Osteocyte (in vitro differentiated cells): ENCODE measurements at regions not wholly inside any gene's neighbourhood (a gene's known extent, or its start where the extent isn't known, plus 50 kb on each side); places are given as distances from the start of the nearest gene placed in this dataset.
"Not testable (repeated sequence)": the region's sequence is repeated elsewhere in the genome, so short reads cannot be mapped to it uniquely, and the experiment has no call there.

Experiments used
- DNase-seq: peaks from one replicate; pipeline ENCODE4 v3.0.0; 2021; ENCODE audit warnings: mixed read lengths; ENCODE audit not compliant: unreplicated experiment; ENCODE audit errors: extremely low spot score
- H3K27ac Mint-ChIP-seq: one replicate; pipeline ENCODE4 v1.8.0; 2021; ENCODE audit warnings: mild to moderate bottlenecking, mixed read lengths; ENCODE audit not compliant: unreplicated experiment
- H3K27me3 Mint-ChIP-seq: one replicate; pipeline ENCODE4 v1.8.0; 2021; ENCODE audit warnings: mixed read lengths; ENCODE audit not compliant: unreplicated experiment
- H3K36me3 Mint-ChIP-seq: one replicate; pipeline ENCODE4 v1.8.0; 2021; ENCODE audit warnings: mixed read lengths; ENCODE audit not compliant: unreplicated experiment
- H3K4me1 Mint-ChIP-seq: one replicate; pipeline ENCODE4 v1.8.0; 2021; ENCODE audit warnings: mixed read lengths; ENCODE audit not compliant: unreplicated experiment
- H3K4me3 Mint-ChIP-seq: one replicate; pipeline ENCODE4 v1.8.0; 2021; ENCODE audit warnings: mild to moderate bottlenecking, moderate library complexity, mixed read lengths; ENCODE audit not compliant: unreplicated experiment
- H3K9me3 Mint-ChIP-seq: one replicate; pipeline ENCODE4 v1.8.0; 2021; ENCODE audit warnings: mixed read lengths; ENCODE audit not compliant: unreplicated experiment
- TF ChIP-seq, protein P1 (sequence below): fragments of 200-600 bp; sonication (generic); IDR thresholded peaks from 2 replicates; pipeline ENCODE4 v1.5.0; 2021; ENCODE audit warnings: antibody characterized with exemption, mild to moderate bottlenecking, moderate library complexity

DNA sequence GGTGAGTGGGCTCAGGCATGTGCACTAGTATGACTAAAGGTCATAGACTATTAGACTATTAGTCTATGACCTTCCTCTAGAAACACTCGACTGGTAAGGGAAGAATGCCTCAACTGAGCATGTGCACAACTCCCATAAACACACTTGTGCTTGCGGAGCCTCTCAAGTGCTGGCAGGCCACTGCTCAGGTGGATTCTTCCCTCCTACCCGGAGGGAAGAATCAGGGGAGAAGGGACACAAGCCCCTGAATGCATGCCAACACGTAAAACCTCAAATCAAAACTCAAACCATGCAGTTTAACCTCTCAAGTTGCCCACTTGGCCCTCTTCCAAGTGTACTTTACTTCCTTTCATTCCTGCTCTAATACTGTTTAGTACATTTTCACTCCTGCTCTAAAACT, 287.6 kb upstream of the SGCG start:
- TF ChIP-seq, protein P1, sequence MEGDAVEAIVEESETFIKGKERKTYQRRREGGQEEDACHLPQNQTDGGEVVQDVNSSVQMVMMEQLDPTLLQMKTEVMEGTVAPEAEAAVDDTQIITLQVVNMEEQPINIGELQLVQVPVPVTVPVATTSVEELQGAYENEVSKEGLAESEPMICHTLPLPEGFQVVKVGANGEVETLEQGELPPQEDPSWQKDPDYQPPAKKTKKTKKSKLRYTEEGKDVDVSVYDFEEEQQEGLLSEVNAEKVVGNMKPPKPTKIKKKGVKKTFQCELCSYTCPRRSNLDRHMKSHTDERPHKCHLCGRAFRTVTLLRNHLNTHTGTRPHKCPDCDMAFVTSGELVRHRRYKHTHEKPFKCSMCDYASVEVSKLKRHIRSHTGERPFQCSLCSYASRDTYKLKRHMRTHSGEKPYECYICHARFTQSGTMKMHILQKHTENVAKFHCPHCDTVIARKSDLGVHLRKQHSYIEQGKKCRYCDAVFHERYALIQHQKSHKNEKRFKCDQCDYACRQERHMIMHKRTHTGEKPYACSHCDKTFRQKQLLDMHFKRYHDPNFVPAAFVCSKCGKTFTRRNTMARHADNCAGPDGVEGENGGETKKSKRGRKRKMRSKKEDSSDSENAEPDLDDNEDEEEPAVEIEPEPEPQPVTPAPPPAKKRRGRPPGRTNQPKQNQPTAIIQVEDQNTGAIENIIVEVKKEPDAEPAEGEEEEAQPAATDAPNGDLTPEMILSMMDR = no peak
- H3K4me1 Mint-ChIP-seq = peaks cover 3% of the 10 kb centered on the region
- H3K9me3 Mint-ChIP-seq = peaks cover 5% of the 10 kb centered on the region
- DNase-seq = no peak
- peaks cover 2% of the 10 kb centered on the region for H3K27me3 Mint-ChIP-seq
- H3K4me3 Mint-ChIP-seq = no peak overlapping the region
- H3K36me3 Mint-ChIP-seq = no peaks in the 10 kb centered on the region
- no peak overlapping the region for H3K27ac Mint-ChIP-seq

DNA sequence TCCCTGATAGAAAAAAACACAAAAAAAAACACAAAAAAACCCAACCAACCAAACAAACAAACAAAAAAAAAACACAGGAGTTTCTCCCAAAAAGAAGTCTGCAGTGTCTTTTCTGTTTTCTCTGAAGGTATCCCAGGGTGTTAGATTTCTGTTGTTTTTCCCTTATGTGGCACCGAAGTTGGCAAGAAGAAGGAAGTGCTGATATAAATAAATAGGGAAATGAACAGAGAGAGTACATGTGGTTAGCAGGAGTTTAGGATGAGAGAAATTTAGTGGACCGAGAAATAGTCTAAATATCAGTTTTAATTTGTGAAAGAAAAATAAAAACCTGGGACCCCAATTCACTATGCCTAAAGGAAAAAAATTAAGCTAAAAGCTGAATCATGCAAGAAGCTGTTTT, 287.0 kb upstream of the SGCG start:
- H3K4me1 Mint-ChIP-seq = peaks cover 3% of the 10 kb centered on the region
- H3K4me3 Mint-ChIP-seq = no peak overlapping the region
- H3K9me3 Mint-ChIP-seq = peaks cover 2% of the 10 kb centered on the region
- peaks cover 2% of the 10 kb centered on the region for H3K27me3 Mint-ChIP-seq
- H3K27ac Mint-ChIP-seq = no peak overlapping the region
- TF ChIP-seq, protein P1 = no peak
- no peaks in the 10 kb centered on the region for H3K36me3 Mint-ChIP-seq
- DNase-seq = no peak

DNA sequence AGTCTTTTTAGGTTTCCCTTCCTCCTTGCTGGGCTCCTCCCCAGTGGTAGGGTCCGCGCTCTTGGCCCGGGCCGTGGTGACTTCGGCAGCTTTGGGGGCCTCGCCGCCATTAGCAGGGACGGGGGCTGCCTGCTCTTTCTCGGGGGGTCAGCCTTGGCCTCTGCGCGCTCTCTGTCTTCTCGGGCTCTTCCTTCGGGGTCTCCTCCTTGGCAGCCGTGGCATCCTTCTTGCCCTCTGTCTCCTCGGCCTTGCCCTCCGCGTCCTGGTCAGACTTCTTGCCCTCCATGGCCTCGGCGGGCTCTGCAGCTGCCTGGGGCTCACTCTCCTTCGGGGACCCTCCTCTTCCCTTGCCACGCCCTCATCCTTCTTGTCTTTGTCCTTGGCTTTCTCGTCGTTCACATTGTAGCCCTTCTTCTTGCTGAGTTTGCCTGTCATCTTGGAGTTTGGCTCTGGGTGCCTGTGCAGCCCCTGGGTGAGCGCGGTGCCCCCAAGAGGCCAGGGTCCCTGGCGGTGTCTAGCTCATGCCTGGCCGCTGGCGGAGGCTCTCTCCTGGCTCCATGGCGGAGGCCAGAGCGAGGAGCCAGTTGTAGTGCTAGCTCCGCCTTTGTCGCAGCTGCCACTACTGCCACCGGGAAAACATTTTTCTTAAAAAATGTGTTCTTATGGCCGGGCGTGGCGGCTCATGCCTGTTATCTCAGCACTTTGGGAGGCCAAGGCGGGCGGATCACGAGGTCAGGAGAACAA, 283.0 kb upstream of the SGCG start:
- no peaks in the 10 kb centered on the region for H3K27me3 Mint-ChIP-seq
- no peak overlapping the region for H3K4me3 Mint-ChIP-seq
- H3K4me1 Mint-ChIP-seq = peaks cover 3% of the 10 kb centered on the region
- H3K27ac Mint-ChIP-seq = no peak overlapping the region
- no peaks in the 10 kb centered on the region for H3K36me3 Mint-ChIP-seq
- TF ChIP-seq, protein P1 = no peak
- DNase-seq = no peak
- H3K9me3 Mint-ChIP-seq = peaks cover 8% of the 10 kb centered on the region

DNA sequence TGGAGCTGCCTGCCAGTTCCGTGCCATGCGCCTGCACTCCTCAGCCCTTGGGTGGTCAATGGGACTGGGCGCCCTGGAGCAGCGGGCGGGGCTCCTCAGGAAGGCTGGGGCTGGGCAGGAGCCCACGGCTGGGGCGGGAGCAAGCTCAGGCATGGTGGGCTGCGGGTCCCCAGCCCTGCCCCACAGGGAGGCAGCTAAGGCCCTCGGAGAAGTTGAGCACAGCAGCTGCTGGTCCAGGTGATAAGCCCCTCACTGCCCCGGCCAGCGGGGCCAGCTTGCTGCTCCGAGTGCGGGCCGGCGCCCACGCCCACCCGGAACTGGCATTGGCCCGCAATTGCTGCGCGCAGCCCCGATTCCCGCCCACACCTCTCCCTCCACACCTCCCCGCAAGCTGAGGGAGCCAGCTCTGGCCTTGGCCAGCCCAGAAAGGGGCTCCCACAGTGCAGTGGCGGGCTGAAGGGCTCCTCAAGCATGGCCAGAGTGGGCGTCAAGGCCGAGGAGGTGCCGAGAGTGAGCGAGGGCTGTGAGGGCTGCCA, 280.3 kb upstream of the SGCG start:
- H3K4me3 Mint-ChIP-seq, H3K36me3 Mint-ChIP-seq, H3K27me3 Mint-ChIP-seq, H3K9me3 Mint-ChIP-seq, H3K27ac Mint-ChIP-seq, H3K4me1 Mint-ChIP-seq, DNase-seq: not testable (repeated sequence)

DNA sequence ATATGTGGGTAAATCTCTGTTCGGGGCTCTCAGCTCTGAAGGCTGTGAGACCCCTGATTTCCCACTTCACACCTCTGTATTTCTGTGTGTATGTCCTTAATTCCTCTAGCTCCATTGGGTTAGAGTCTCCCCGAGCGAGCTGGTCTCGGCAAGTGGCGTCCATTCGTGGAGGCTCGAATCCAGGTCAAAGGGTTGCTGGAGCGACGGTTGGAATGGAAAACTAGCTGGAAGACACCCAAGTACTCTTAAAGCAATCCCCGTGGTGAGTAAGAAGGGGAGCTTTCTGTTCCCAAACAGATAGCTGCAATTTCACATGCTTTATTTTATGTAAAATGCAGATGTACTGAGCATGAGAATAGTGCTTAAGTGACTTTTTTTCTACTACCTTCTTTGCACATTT, 277.5 kb upstream of the SGCG start:
- H3K4me3 Mint-ChIP-seq = no peak overlapping the region
- H3K27me3 Mint-ChIP-seq = peaks cover 6% of the 10 kb centered on the region
- H3K36me3 Mint-ChIP-seq = no peaks in the 10 kb centered on the region
- peaks cover 8% of the 10 kb centered on the region for H3K9me3 Mint-ChIP-seq
- TF ChIP-seq, protein P1 = no peak
- no peak for DNase-seq
- no peaks in the 10 kb centered on the region for H3K4me1 Mint-ChIP-seq
- no peak overlapping the region for H3K27ac Mint-ChIP-seq
